Breast epithelium (tissue), 3 donors: ENCODE measurements at regions not wholly inside any gene's neighbourhood (a gene's known extent, or its start where the extent isn't known, plus 50 kb on each side); places are given as distances from the start of the nearest gene placed in this dataset.
"Not testable (repeated sequence)": the region's sequence is repeated elsewhere in the genome, so short reads cannot be mapped to it uniquely, and the experiment has no call there.

Source experiments
- CTCF ChIP-seq, 3 donors: fragments of 450-650 bp; IDR thresholded peaks; one replicate each; pipeline ENCODE4 v1.5.1; 2016 to 2017; ENCODE audit warnings: antibody characterized with exemption in 3 of 3, mild to moderate bottlenecking in 3 of 3, moderate library complexity in 3 of 3
- POLR2A ChIP-seq: fragments of 450-650 bp; IDR thresholded peaks from one replicate; pipeline ENCODE4 v1.6.1; 2016; ENCODE audit warnings: antibody characterized with exemption, mild to moderate bottlenecking, moderate library complexity

- not testable (repeated sequence) for TF ChIP-seq CTCF (IDR thresholded peaks at IDR 0.05); POLR2A
Measured at GRCh38 chr1:144538736-144539135, 54.0 kb upstream of the PPIAL4F start.
